ENCODE measurements at regions not wholly inside any gene's neighbourhood (a gene's known extent, or its start where the extent isn't known, plus 50 kb on each side); places are given as distances from the start of the nearest gene placed in this dataset.
"Not testable (repeated sequence)": the region's sequence is repeated elsewhere in the genome, so short reads cannot be mapped to it uniquely, and the experiment has no call there.

- no peaks in the 10 kb centered on the region for H3F3A ChIP-seq (ENCODE audit: insufficient read depth, low read length)
- no peak overlapping the region for H2AFZ ChIP-seq (ENCODE audit: low read length)
- H3K4me3 ChIP-seq (ENCODE audit: low read length) = no peak overlapping the region
- no peaks in the 10 kb centered on the region for H3K9me3 ChIP-seq (replicated peaks; ENCODE audit: insufficient read depth, low read length)
- no peak overlapping the region for H3K27ac ChIP-seq (ENCODE audit: low read length)
- H3K9ac ChIP-seq (ENCODE audit: low read length) = no peak overlapping the region
- no peaks in the 10 kb centered on the region for H3K36me3 ChIP-seq (replicated peaks; ENCODE audit: insufficient read depth, low read length)
- TF ChIP-seq EZH2phosphoT487 (IDR thresholded peaks at IDR 0.05; ENCODE audit: low read length) (no peak), EZH2 (optimal IDR thresholded peaks at IDR 0.05; ENCODE audit: low read depth, low read length) (no peak), CTCF (IDR thresholded peaks at IDR 0.05; ENCODE audit: low read length) (no peak)
- no peaks in the 10 kb centered on the region for H3K4me1 ChIP-seq (ENCODE audit: low read length)
- H4K20me1 ChIP-seq (ENCODE audit: insufficient read depth, low read length) = no peaks in the 10 kb centered on the region
- no peak for DNase-seq
- no peaks in the 10 kb centered on the region for H3K9me2 ChIP-seq (replicated peaks; ENCODE audit: insufficient read depth, low read length)
- H3K27me3 ChIP-seq (replicated peaks; ENCODE audit: insufficient read depth, low read length) = no peaks in the 10 kb centered on the region
- no peaks in the 10 kb centered on the region for H3K79me2 ChIP-seq (ENCODE audit: low read length)
- no peak overlapping the region for H3K4me2 ChIP-seq (ENCODE audit: low read depth, low read length)
Measured at GRCh38 chr9:102164247-102164646, 425.8 kb upstream of the GRIN3A start.

GRCh38 chr9:102153081-102153480 is 414.6 kb upstream of the GRIN3A start:
- not testable (repeated sequence) for H3K4me3 ChIP-seq (ENCODE audit: low read length)

GRCh38 chr9:102135768-102136167 is 397.3 kb upstream of the GRIN3A start:
- Histone ChIP-seq H3K9ac (ENCODE audit: low read length) (no peak overlapping the region), H3K4me1 (ENCODE audit: low read length) (no peaks in the 10 kb centered on the region), H3F3A (ENCODE audit: insufficient read depth, low read length) (no peaks in the 10 kb centered on the region), H2AFZ (ENCODE audit: low read length) (no peak overlapping the region), H3K9me2 (replicated peaks; ENCODE audit: insufficient read depth, low read length) (no peaks in the 10 kb centered on the region), H3K4me2 (ENCODE audit: low read depth, low read length) (no peak overlapping the region), H3K79me2 (ENCODE audit: low read length) (no peaks in the 10 kb centered on the region), H3K4me3 (ENCODE audit: low read length) (no peak overlapping the region), H3K36me3 (replicated peaks; ENCODE audit: insufficient read depth, low read length) (no peaks in the 10 kb centered on the region), H3K27me3 (replicated peaks; ENCODE audit: insufficient read depth, low read length) (no peaks in the 10 kb centered on the region), H3K27ac (ENCODE audit: low read length) (no peak overlapping the region), H3K9me3 (replicated peaks; ENCODE audit: insufficient read depth, low read length) (no peaks in the 10 kb centered on the region), H4K20me1 (ENCODE audit: insufficient read depth, low read length) (no peaks in the 10 kb centered on the region)
- DNase-seq = no peak
- TF ChIP-seq EZH2 (optimal IDR thresholded peaks at IDR 0.05; ENCODE audit: low read depth, low read length) = no peak
- TF ChIP-seq CTCF (IDR thresholded peaks at IDR 0.05; ENCODE audit: low read length) = no peak
- TF ChIP-seq EZH2phosphoT487 (IDR thresholded peaks at IDR 0.05; ENCODE audit: low read length) = no peak

More at GRCh38 chr9:102153081-102153480, 414.6 kb upstream of the GRIN3A start:
- not testable (repeated sequence) for H3K9me2 ChIP-seq (replicated peaks; ENCODE audit: insufficient read depth, low read length); H3K4me1 ChIP-seq (ENCODE audit: low read length); DNase-seq; H3K27ac ChIP-seq (ENCODE audit: low read length); H3K9me3 ChIP-seq (replicated peaks; ENCODE audit: insufficient read depth, low read length); H3K4me2 ChIP-seq (ENCODE audit: low read depth, low read length); H3F3A ChIP-seq (ENCODE audit: insufficient read depth, low read length); H2AFZ ChIP-seq (ENCODE audit: low read length); H3K36me3 ChIP-seq (replicated peaks; ENCODE audit: insufficient read depth, low read length); H3K79me2 ChIP-seq (ENCODE audit: low read length); H3K27me3 ChIP-seq (replicated peaks; ENCODE audit: insufficient read depth, low read length); H3K9ac ChIP-seq (ENCODE audit: low read length); H4K20me1 ChIP-seq (ENCODE audit: insufficient read depth, low read length)

GRCh38 chr9:102124465-102124864 is 386.0 kb upstream of the GRIN3A start:
- no peak overlapping the region for H3K9ac ChIP-seq (ENCODE audit: low read length)

More at GRCh38 chr9:102124465-102124864, 386.0 kb upstream of the GRIN3A start:
- Histone ChIP-seq H3K27me3 (replicated peaks; ENCODE audit: insufficient read depth, low read length) (no peaks in the 10 kb centered on the region), H3K27ac (ENCODE audit: low read length) (no peak overlapping the region), H2AFZ (ENCODE audit: low read length) (no peak overlapping the region), H3K4me3 (ENCODE audit: low read length) (no peak overlapping the region), H3K9me2 (replicated peaks; ENCODE audit: insufficient read depth, low read length) (no peaks in the 10 kb centered on the region), H3K4me2 (ENCODE audit: low read depth, low read length) (no peak overlapping the region), H3K36me3 (replicated peaks; ENCODE audit: insufficient read depth, low read length) (no peaks in the 10 kb centered on the region), H3F3A (ENCODE audit: insufficient read depth, low read length) (no peaks in the 10 kb centered on the region), H3K9me3 (replicated peaks; ENCODE audit: insufficient read depth, low read length) (no peaks in the 10 kb centered on the region), H3K79me2 (ENCODE audit: low read length) (no peaks in the 10 kb centered on the region), H4K20me1 (ENCODE audit: insufficient read depth, low read length) (no peaks in the 10 kb centered on the region), H3K4me1 (ENCODE audit: low read length) (no peaks in the 10 kb centered on the region)
- TF ChIP-seq EZH2phosphoT487 (IDR thresholded peaks at IDR 0.05; ENCODE audit: low read length) (no peak), CTCF (IDR thresholded peaks at IDR 0.05; ENCODE audit: low read length) (no peak), EZH2 (optimal IDR thresholded peaks at IDR 0.05; ENCODE audit: low read depth, low read length) (no peak)
- DNase-seq = no peak
